ENCODE measurements at regions not wholly inside any gene's neighbourhood (a gene's known extent, or its start where the extent isn't known, plus 50 kb on each side); places are given as distances from the start of the nearest gene placed in this dataset.

- no peak for DNase-seq
Measured at GRCh38 chr13:62092949-62093348, 677.3 kb upstream of the PCDH20 start.

- no peak for DNase-seq
Measured at GRCh38 chr13:62092536-62092935, 676.9 kb upstream of the PCDH20 start.

GRCh38 chr13:62088165-62088564 lies 672.5 kb upstream of the PCDH20 start:
- no peak for DNase-seq

GRCh38 chr13:62087124-62087523 lies 671.5 kb upstream of the PCDH20 start:
- DNase-seq, result no peak

GRCh38 chr13:62085337-62086229 lies 669.9 kb upstream of the PCDH20 start:
- no peak for DNase-seq

- DNase-seq, result no peak
Measured at GRCh38 chr13:62084728-62085127, 669.1 kb upstream of the PCDH20 start.

- DNase-seq, result no peak
Measured at GRCh38 chr13:62067821-62068220, 652.2 kb upstream of the PCDH20 start.

GRCh38 chr13:62065016-62065415 lies 649.4 kb upstream of the PCDH20 start:
- DNase-seq, result no peak

GRCh38 chr13:62061751-62062150 lies 646.1 kb upstream of the PCDH20 start:
- no peak for DNase-seq

- no peak for DNase-seq
Measured at GRCh38 chr13:62060570-62060969, 644.9 kb upstream of the PCDH20 start.

GRCh38 chr13:62057286-62057685 lies 641.6 kb upstream of the PCDH20 start:
- no peak for DNase-seq

- DNase-seq, result no peak
Measured at GRCh38 chr13:62049992-62050391, 634.3 kb upstream of the PCDH20 start.

GRCh38 chr13:62046512-62046911 lies 630.9 kb upstream of the PCDH20 start:
- no peak for DNase-seq

GRCh38 chr13:62043600-62043999 lies 628.0 kb upstream of the PCDH20 start:
- no peak for DNase-seq

GRCh38 chr13:62040806-62041205 lies 625.2 kb upstream of the PCDH20 start:
- no peak for DNase-seq

GRCh38 chr13:62040078-62040477 lies 624.4 kb upstream of the PCDH20 start:
- no peak for DNase-seq

- no peak for DNase-seq
Measured at GRCh38 chr13:62038214-62038613, 622.6 kb upstream of the PCDH20 start.

GRCh38 chr13:62035981-62036380 lies 620.3 kb upstream of the PCDH20 start:
- no peak for DNase-seq

- no peak for DNase-seq
Measured at GRCh38 chr13:62033934-62034333, 618.3 kb upstream of the PCDH20 start.

GRCh38 chr13:62022369-62022768 lies 606.7 kb upstream of the PCDH20 start:
- DNase-seq, result no peak

- no peak for DNase-seq
Measured at GRCh38 chr13:62019858-62020257, 604.2 kb upstream of the PCDH20 start.

- DNase-seq, result no peak
Measured at GRCh38 chr13:62014299-62014698, 598.6 kb upstream of the PCDH20 start.

GRCh38 chr13:62003452-62003851 lies 587.8 kb upstream of the PCDH20 start:
- no peak for DNase-seq

- DNase-seq, result no peak
Measured at GRCh38 chr13:61994174-61994573, 578.5 kb upstream of the PCDH20 start.

GRCh38 chr13:61989978-61990377 lies 574.3 kb upstream of the PCDH20 start:
- no peak for DNase-seq

Data from activated T-cell treated with anti-CD3 and anti-CD28 coated beads, Interleukin-2, amount 50 U/mL, for 48 hours (primary cell).